Duodenal mucosa (tissue), 2 donors: ENCODE measurements at regions not wholly inside any gene's neighbourhood (a gene's known extent, or its start where the extent isn't known, plus 50 kb on each side); places are given as distances from the start of the nearest gene placed in this dataset.
"Not testable (repeated sequence)": the region's sequence is repeated elsewhere in the genome, so short reads cannot be mapped to it uniquely, and the experiment has no call there.

ENCODE experiments used
- H3K27ac ChIP-seq: one replicate; pipeline ENCODE4 v1.7.0; 2013; ENCODE audit warnings: low read depth, low read length
- H3K27me3 ChIP-seq, 2 donors: one replicate each; pipeline ENCODE4 v1.7.0; 2013; ENCODE audit warnings: low read length in 2 of 2, control low read depth in 1 of 2; ENCODE audit not compliant: insufficient read depth in 2 of 2, control insufficient read depth in 1 of 2
- H3K36me3 ChIP-seq, 2 donors: one replicate each; pipeline ENCODE4 v1.7.0; 2013; ENCODE audit warnings: low read length in 2 of 2, control low read depth in 1 of 2; ENCODE audit not compliant: insufficient read depth in 2 of 2, control insufficient read depth in 1 of 2
- H3K4me1 ChIP-seq, 2 donors: one replicate each; pipeline ENCODE4 v1.7.0; 2013; ENCODE audit warnings: low read length in 2 of 2, control low read depth in 1 of 2; ENCODE audit not compliant: insufficient read depth in 2 of 2, control insufficient read depth in 1 of 2
- H3K4me3 ChIP-seq, 2 donors: one replicate each; pipeline ENCODE4 v1.7.0; 2013; ENCODE audit warnings: low read length in 2 of 2, low read depth in 1 of 2
- H3K9ac ChIP-seq, 2 donors: one replicate each; pipeline ENCODE4 v1.7.0; 2013; ENCODE audit warnings: low read length in 2 of 2, low read depth in 1 of 2
- H3K9me3 ChIP-seq, 2 donors: one replicate each; pipeline ENCODE4 v1.7.0; 2013; ENCODE audit warnings: low read length in 2 of 2, control low read depth in 1 of 2; ENCODE audit not compliant: control insufficient read depth in 1 of 2

- Histone ChIP-seq H3K27ac (no peak overlapping the region), H3K9ac (no peak overlapping the region), H3K9me3 (no peaks in the 10 kb centered on the region), H3K4me1 (no peaks in the 10 kb centered on the region), H3K4me3 (no peak overlapping the region), H3K27me3 (no peaks in the 10 kb centered on the region), H3K36me3 (no peaks in the 10 kb centered on the region)
These were observed 419.3 kb downstream of the ACTL7B start for GRCh38 chr9:108436448-108436847.

- no peak overlapping the region for H3K9ac ChIP-seq
- H3K4me3 ChIP-seq: no peak overlapping the region
- no peaks in the 10 kb centered on the region for H3K4me1 ChIP-seq
- H3K36me3 ChIP-seq: no peaks in the 10 kb centered on the region
- H3K27ac ChIP-seq: no peak overlapping the region
- peaks cover 0 to 7% of the 10 kb centered on the region in 2 donors for H3K9me3 ChIP-seq
- H3K27me3 ChIP-seq: no peaks in the 10 kb centered on the region
These were observed 421.3 kb downstream of the ACTL7B start for GRCh38 chr9:108434502-108434901.

DNA sequence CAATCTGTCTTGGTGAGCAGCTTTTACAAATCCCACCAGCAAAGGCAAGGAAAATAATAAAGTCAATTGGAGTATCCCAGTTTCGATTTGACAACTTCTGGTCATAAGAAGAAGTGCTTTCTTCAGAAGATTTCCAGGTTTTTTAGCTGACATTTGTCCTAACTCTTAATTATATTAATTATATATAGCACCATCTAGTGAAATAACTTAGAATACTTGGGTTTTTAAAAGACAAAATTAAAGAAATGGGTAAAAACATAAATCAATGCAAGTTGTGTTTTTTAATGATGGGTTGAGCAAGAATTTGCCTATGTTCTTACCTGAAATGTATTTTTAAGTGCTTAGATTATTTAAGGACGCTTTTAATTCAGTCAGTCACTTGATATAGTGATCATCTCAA, 421.8 kb downstream of the ACTL7B start:
- Histone ChIP-seq H3K9ac (no peak overlapping the region), H3K9me3 (peaks cover 0 to 7% of the 10 kb centered on the region in 2 donors), H3K27me3 (no peaks in the 10 kb centered on the region), H3K36me3 (no peaks in the 10 kb centered on the region), H3K27ac (no peak overlapping the region), H3K4me1 (no peaks in the 10 kb centered on the region), H3K4me3 (no peak overlapping the region)

DNA sequence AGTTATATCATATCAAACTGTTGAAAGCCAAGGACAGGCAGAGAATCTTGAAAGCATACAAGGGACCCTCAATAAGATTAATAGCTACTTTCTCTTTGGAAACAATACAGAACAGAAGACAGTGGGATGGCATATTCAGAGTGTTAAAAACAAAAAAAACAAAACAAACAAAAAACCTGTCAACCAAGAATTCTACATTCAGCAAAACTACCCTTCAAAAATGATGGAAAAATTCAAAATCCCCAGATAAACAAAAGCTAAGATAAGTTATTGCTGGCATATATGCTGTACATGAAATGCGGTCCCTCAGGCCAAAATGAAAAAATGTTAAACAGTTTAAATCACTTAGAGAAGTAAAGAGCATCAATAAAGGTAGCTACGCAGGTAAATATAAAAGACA, 425.1 kb downstream of the ACTL7B start:
- Histone ChIP-seq H3K9ac (no peak overlapping the region), H3K36me3 (no peaks in the 10 kb centered on the region), H3K9me3 (peaks cover 0 to 7% of the 10 kb centered on the region in 2 donors)

GRCh38 chr9:108427751-108428150, 428.0 kb downstream of the ACTL7B start:
- H3K4me3 ChIP-seq: no peak overlapping the region
- H3K27me3 ChIP-seq: no peaks in the 10 kb centered on the region
- no peaks in the 10 kb centered on the region for H3K4me1 ChIP-seq
- H3K9me3 ChIP-seq: peaks cover 0 to 7% of the 10 kb centered on the region in 2 donors
- no peak overlapping the region for H3K27ac ChIP-seq
- H3K9ac ChIP-seq: no peak overlapping the region
- no peaks in the 10 kb centered on the region for H3K36me3 ChIP-seq

More for the DNA sequence above, 425.1 kb downstream of the ACTL7B start:
- no peak overlapping the region for H3K27ac ChIP-seq
- no peak overlapping the region for H3K4me3 ChIP-seq
- H3K27me3 ChIP-seq: no peaks in the 10 kb centered on the region
- H3K4me1 ChIP-seq: no peaks in the 10 kb centered on the region

GRCh38 chr9:108426421-108426940, 429.3 kb downstream of the ACTL7B start:
- not testable (repeated sequence) for H3K36me3 ChIP-seq, H3K4me1 ChIP-seq

DNA sequence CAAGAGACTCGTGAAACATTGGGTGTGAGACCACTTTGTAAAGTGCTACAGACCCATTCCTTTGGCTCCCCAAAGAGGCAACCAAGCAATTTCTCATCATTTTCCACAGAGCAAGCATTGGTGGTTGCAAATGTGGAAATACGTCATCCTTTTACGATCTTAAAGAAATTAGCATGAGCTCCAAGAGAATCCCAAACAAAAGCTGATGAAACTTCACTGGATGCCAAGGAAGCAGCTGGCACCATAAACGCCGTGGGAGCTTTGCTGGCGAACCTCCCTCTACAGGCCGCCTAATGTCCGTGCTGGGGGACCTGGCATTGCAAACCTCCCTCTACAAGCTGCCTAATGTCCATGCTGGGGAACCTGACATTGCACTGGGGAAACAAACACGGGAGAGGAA, 432.4 kb downstream of the ACTL7B start:
- no peak overlapping the region for H3K9ac ChIP-seq
- H3K27me3 ChIP-seq: no peaks in the 10 kb centered on the region
- H3K36me3 ChIP-seq: no peaks in the 10 kb centered on the region
- no peak overlapping the region for H3K4me3 ChIP-seq
- no peaks in the 10 kb centered on the region for H3K9me3 ChIP-seq
- no peaks in the 10 kb centered on the region for H3K4me1 ChIP-seq
- H3K27ac ChIP-seq: no peak overlapping the region

More at GRCh38 chr9:108426421-108426940, 429.3 kb downstream of the ACTL7B start:
- not testable (repeated sequence) for H3K27me3 ChIP-seq, H3K27ac ChIP-seq, H3K9me3 ChIP-seq, H3K9ac ChIP-seq, H3K4me3 ChIP-seq

GRCh38 chr9:108419379-108419778, 436.4 kb downstream of the ACTL7B start:
- no peaks in the 10 kb centered on the region for H3K9me3 ChIP-seq
- no peaks in the 10 kb centered on the region for H3K27me3 ChIP-seq

GRCh38 chr9:108417726-108418125, 438.1 kb downstream of the ACTL7B start:
- H3K4me1 ChIP-seq: no peaks in the 10 kb centered on the region
- no peak overlapping the region for H3K4me3 ChIP-seq
- H3K27ac ChIP-seq: no peak overlapping the region
- H3K27me3 ChIP-seq: no peaks in the 10 kb centered on the region
- H3K36me3 ChIP-seq: no peaks in the 10 kb centered on the region
- H3K9ac ChIP-seq: no peak overlapping the region
- no peaks in the 10 kb centered on the region for H3K9me3 ChIP-seq

More at GRCh38 chr9:108419379-108419778, 436.4 kb downstream of the ACTL7B start:
- Histone ChIP-seq H3K27ac (no peak overlapping the region), H3K4me1 (no peaks in the 10 kb centered on the region), H3K9ac (no peak overlapping the region), H3K36me3 (no peaks in the 10 kb centered on the region), H3K4me3 (no peak overlapping the region)

GRCh38 chr9:108417312-108417711, 438.5 kb downstream of the ACTL7B start:
- no peaks in the 10 kb centered on the region for H3K9me3 ChIP-seq
- no peaks in the 10 kb centered on the region for H3K27me3 ChIP-seq
- no peak overlapping the region for H3K9ac ChIP-seq
- no peak overlapping the region for H3K4me3 ChIP-seq
- no peaks in the 10 kb centered on the region for H3K36me3 ChIP-seq
- no peak overlapping the region for H3K27ac ChIP-seq
- H3K4me1 ChIP-seq: no peaks in the 10 kb centered on the region

DNA sequence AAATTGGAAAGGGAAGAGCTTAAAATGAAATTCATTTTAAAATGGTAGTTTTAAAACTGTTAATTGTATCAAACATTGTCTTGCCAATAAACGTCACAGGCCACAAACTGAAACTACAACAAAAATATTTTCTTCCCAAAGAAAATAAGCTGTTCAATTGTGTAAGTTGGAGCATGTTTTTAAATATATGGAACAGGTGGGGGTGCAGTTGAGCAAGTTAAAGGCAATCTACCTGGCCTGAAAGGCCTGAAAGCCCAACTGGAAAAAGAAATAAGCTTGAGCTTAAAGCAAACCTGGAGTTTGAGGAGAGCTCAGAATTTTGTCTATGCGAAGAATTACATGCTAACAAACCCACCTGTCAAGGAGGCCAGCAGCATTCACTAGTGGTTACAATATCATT, 439.5 kb downstream of the ACTL7B start:
- H3K36me3 ChIP-seq: no peaks in the 10 kb centered on the region
- no peaks in the 10 kb centered on the region for H3K4me1 ChIP-seq
- H3K9me3 ChIP-seq: no peaks in the 10 kb centered on the region
- H3K4me3 ChIP-seq: no peak overlapping the region
- no peak overlapping the region for H3K9ac ChIP-seq
- H3K27me3 ChIP-seq: no peaks in the 10 kb centered on the region
- no peak overlapping the region for H3K27ac ChIP-seq
